ENCODE measurements at regions not wholly inside any gene's neighbourhood (a gene's known extent, or its start where the extent isn't known, plus 50 kb on each side); places are given as distances from the start of the nearest gene placed in this dataset.
"Not testable (repeated sequence)": the region's sequence is repeated elsewhere in the genome, so short reads cannot be mapped to it uniquely, and the experiment has no call there.

DNA sequence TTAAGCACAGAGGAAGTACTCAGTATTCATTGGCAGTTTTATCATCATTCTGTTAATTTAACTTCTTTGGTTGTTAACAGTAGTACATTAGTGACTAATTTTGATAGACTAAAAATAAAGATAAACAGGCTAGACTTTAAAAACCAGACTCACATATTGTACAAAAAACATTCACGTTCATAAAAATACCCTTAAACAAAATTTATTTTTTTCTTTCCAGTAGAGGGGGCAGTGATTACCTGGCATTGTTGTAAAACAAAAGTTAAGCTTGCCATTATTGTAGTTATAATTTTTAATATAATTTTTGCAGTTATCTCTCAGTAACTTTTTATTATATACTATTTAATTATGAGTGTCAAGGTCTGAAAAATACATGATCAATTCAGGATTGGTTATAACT lies 92.0 kb downstream of the MRPL57 start:
- not testable (repeated sequence) for DNase-seq (ENCODE audit: insufficient read length, low spot score); FAIRE-seq

- not testable (repeated sequence) for DNase-seq (ENCODE audit: insufficient read length, low spot score); FAIRE-seq
Measured at GRCh38 chr13:21272439-21272838, 96.0 kb downstream of the MRPL57 start.

DNA sequence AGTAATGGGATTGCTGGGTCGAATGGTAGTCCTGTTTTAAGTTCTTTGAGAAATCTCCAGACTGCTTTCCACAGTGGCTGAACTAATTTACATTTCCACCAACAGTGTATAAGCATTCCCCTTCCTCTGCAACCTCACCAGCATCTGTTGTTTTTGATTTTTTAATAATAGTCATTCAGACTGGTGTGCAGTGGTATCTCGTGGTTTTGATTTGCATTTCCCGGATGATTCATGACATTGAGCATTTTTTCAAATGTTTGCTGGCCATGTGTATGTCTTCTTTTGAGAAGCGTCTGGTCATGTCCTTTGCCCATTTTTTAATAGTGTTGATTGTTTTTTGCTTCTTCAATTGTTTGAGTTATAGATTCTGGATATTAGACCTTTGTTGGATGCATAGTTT lies 98.0 kb downstream of the MRPL57 start:
- not testable (repeated sequence) for DNase-seq (ENCODE audit: insufficient read length, low spot score); FAIRE-seq

GRCh38 chr13:21282065-21282464 lies 105.6 kb downstream of the MRPL57 start:
- no peak for FAIRE-seq
- DNase-seq (ENCODE audit: insufficient read length, low spot score): no peak
- TF ChIP-seq POU2F2 (IDR thresholded peaks at IDR 0.05; ENCODE audit: low read depth, low read length) (no peak), TAF1 (IDR thresholded peaks at IDR 0.05; ENCODE audit: low read depth, low read length) (no peak), PAX5 (IDR thresholded peaks at IDR 0.05; ENCODE audit: insufficient read depth, low read length, severe bottlenecking) (no peak), POLR2AphosphoS5 (IDR thresholded peaks at IDR 0.05; ENCODE audit: low read depth, low read length) (no peak), SPI1 (IDR thresholded peaks at IDR 0.05; ENCODE audit: low read depth, low read length) (no peak), POLR2A (IDR thresholded peaks at IDR 0.05; ENCODE audit: low read depth, low read length) (no peak)

GRCh38 chr13:21287331-21287907 lies 111.0 kb downstream of the MRPL57 start:
- DNase-seq (ENCODE audit: insufficient read length, low spot score): no peak
- no peak for FAIRE-seq
- TF ChIP-seq POLR2AphosphoS5 (IDR thresholded peaks at IDR 0.05; ENCODE audit: low read depth, low read length) (no peak), PAX5 (IDR thresholded peaks at IDR 0.05; ENCODE audit: insufficient read depth, low read length, severe bottlenecking) (no peak), POU2F2 (IDR thresholded peaks at IDR 0.05; ENCODE audit: low read depth, low read length) (no peak), SPI1 (IDR thresholded peaks at IDR 0.05; ENCODE audit: low read depth, low read length) (no peak), POLR2A (IDR thresholded peaks at IDR 0.05; ENCODE audit: low read depth, low read length) (no peak), TAF1 (IDR thresholded peaks at IDR 0.05; ENCODE audit: low read depth, low read length) (no peak)

- peak; percentile 5 for FAIRE-seq
Measured at GRCh38 chr13:21289475-21289874, 113.0 kb downstream of the MRPL57 start.

GRCh38 chr13:21290442-21291002 lies 114.1 kb downstream of the MRPL57 start:
- FAIRE-seq: peak; percentile 57
- not testable (repeated sequence) for DNase-seq (ENCODE audit: insufficient read length, low spot score)

More at GRCh38 chr13:21289475-21289874, 113.0 kb downstream of the MRPL57 start:
- DNase-seq (ENCODE audit: insufficient read length, low spot score): no peak
- TF ChIP-seq POLR2A (IDR thresholded peaks at IDR 0.05; ENCODE audit: low read depth, low read length): no peak
- no peak for TF ChIP-seq POU2F2 (IDR thresholded peaks at IDR 0.05; ENCODE audit: low read depth, low read length)
- no peak for TF ChIP-seq SPI1 (IDR thresholded peaks at IDR 0.05; ENCODE audit: low read depth, low read length)
- TF ChIP-seq POLR2AphosphoS5 (IDR thresholded peaks at IDR 0.05; ENCODE audit: low read depth, low read length): no peak
- TF ChIP-seq TAF1 (IDR thresholded peaks at IDR 0.05; ENCODE audit: low read depth, low read length): no peak
- no peak for TF ChIP-seq PAX5 (IDR thresholded peaks at IDR 0.05; ENCODE audit: insufficient read depth, low read length, severe bottlenecking)

- FAIRE-seq (no peak), DNase-seq (ENCODE audit: insufficient read length, low spot score) (no peak)
- TF ChIP-seq POLR2A (IDR thresholded peaks at IDR 0.05; ENCODE audit: low read depth, low read length): no peak
- TF ChIP-seq TAF1 (IDR thresholded peaks at IDR 0.05; ENCODE audit: low read depth, low read length): no peak
- no peak for TF ChIP-seq PAX5 (IDR thresholded peaks at IDR 0.05; ENCODE audit: insufficient read depth, low read length, severe bottlenecking)
- TF ChIP-seq SPI1 (IDR thresholded peaks at IDR 0.05; ENCODE audit: low read depth, low read length): no peak
- no peak for TF ChIP-seq POU2F2 (IDR thresholded peaks at IDR 0.05; ENCODE audit: low read depth, low read length)
- no peak for TF ChIP-seq POLR2AphosphoS5 (IDR thresholded peaks at IDR 0.05; ENCODE audit: low read depth, low read length)
Measured at GRCh38 chr13:21291840-21292239, 115.4 kb downstream of the MRPL57 start.

GRCh38 chr13:21296991-21297390 lies 120.5 kb downstream of the MRPL57 start:
- peak; percentile 85 for FAIRE-seq
- not testable (repeated sequence) for DNase-seq (ENCODE audit: insufficient read length, low spot score)

- DNase-seq (ENCODE audit: insufficient read length, low spot score) (no peak), FAIRE-seq (no peak)
- TF ChIP-seq POLR2A (IDR thresholded peaks at IDR 0.05; ENCODE audit: low read depth, low read length) (no peak), POU2F2 (IDR thresholded peaks at IDR 0.05; ENCODE audit: low read depth, low read length) (no peak), PAX5 (IDR thresholded peaks at IDR 0.05; ENCODE audit: insufficient read depth, low read length, severe bottlenecking) (no peak), SPI1 (IDR thresholded peaks at IDR 0.05; ENCODE audit: low read depth, low read length) (no peak), TAF1 (IDR thresholded peaks at IDR 0.05; ENCODE audit: low read depth, low read length) (no peak), POLR2AphosphoS5 (IDR thresholded peaks at IDR 0.05; ENCODE audit: low read depth, low read length) (no peak)
Measured at GRCh38 chr13:21297447-21297846, 121.0 kb downstream of the MRPL57 start.

DNA sequence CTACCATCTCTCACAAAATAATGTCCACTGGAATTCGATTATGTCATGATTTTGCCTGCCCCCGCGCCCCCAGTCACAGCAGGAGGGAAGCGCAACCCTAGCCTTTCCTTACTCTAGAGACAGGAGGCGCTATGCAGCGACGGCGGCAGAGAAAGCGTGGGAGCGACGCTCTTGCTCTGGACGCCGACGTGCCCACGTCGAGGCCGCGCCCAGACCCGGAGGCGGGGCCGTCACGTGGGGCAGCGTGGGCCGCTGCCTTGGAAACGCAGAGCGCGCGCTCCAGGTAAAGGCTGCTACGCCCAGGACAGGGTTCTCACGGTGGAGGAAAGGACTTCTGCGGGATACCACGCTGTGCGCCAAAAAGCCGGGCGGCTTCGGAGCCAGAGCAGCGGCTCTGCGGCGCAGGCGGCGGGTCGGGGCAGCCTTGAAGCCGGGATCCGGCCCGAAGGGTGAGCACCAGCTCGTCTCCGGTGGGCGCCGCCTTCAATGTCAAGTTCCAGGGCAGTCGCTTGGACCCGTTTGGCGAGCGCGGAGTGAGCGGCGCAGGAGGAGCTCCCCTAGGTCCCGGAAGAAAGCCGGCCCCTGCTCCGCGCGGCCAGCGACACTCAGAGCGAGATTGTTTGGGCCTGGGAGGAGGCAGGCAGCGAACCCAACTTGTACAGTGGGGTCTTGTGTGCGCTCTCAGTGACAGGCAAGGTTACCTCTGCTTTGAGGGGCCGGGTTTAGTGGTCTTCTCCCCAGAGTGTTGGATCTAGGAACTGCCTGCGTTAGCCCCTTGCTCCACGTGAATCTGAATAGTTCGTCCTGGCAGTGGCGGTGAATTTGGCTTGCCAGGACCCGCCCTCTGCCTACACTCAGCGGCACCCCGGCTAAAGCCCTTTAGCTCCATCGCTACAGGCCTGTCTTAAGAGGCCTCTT lies 121.7 kb downstream of the MRPL57 start:
- FAIRE-seq (peak; percentile 100), DNase-seq (ENCODE audit: insufficient read length, low spot score) (peak; percentile 77)
- TF ChIP-seq PAX5 (IDR thresholded peaks at IDR 0.05; ENCODE audit: insufficient read depth, low read length, severe bottlenecking): no peak
- TF ChIP-seq POLR2AphosphoS5 (IDR thresholded peaks at IDR 0.05; ENCODE audit: low read depth, low read length): no peak
- no peak for TF ChIP-seq POLR2A (IDR thresholded peaks at IDR 0.05; ENCODE audit: low read depth, low read length)
- peak; percentile 39 for TF ChIP-seq SPI1 (IDR thresholded peaks at IDR 0.05; ENCODE audit: low read depth, low read length)
- no peak for TF ChIP-seq POU2F2 (IDR thresholded peaks at IDR 0.05; ENCODE audit: low read depth, low read length)
- no peak for TF ChIP-seq TAF1 (IDR thresholded peaks at IDR 0.05; ENCODE audit: low read depth, low read length)

Data from GM12891 (cell line).